ENCODE measurements at regions not wholly inside any gene's neighbourhood (a gene's known extent, or its start where the extent isn't known, plus 50 kb on each side); places are given as distances from the start of the nearest gene placed in this dataset.

GRCh38 chr2:239789711-239790110, 235.4 kb downstream of the NDUFA10 start:
- no peak overlapping the region for H3K4me3 ChIP-seq
- H3K27me3 Mint-ChIP-seq (ENCODE audit: insufficient read depth, low read depth), result peaks cover 18% of the 10 kb centered on the region
- H3K4me1 ChIP-seq, result no peaks in the 10 kb centered on the region
- no peak for DNase-seq (ENCODE audit: low spot score)
- peak overlapping the region; percentile 14 for H3K27ac Mint-ChIP-seq
- H3K79me2 ChIP-seq (ENCODE audit: low read depth), result no peaks in the 10 kb centered on the region
- no peaks in the 10 kb centered on the region for H3F3A ChIP-seq (ENCODE audit: low read depth)
- H3K9me3 ChIP-seq (ENCODE audit: low read depth), result no peaks in the 10 kb centered on the region
- H4K20me1 ChIP-seq (ENCODE audit: low read depth), result no peaks in the 10 kb centered on the region
- TF ChIP-seq EZH2phosphoT487 (IDR thresholded peaks at IDR 0.05) (no peak), CTCF (IDR thresholded peaks at IDR 0.05) (no peak), EZH2 (IDR thresholded peaks at IDR 0.05) (no peak)
- no peaks in the 10 kb centered on the region for H3K36me3 Mint-ChIP-seq
- no peak overlapping the region for H3K4me2 ChIP-seq
- H3K9ac ChIP-seq, result no peak overlapping the region
- H3K4me3 Mint-ChIP-seq, result no peak overlapping the region
- no peak overlapping the region for H3K27ac ChIP-seq
- no peaks in the 10 kb centered on the region for H3K36me3 ChIP-seq
- peaks cover 55% of the 10 kb centered on the region for H3K27me3 ChIP-seq
- peaks cover 18% of the 10 kb centered on the region for H3K4me1 Mint-ChIP-seq
- H2AFZ ChIP-seq (replicated peaks), result no peak overlapping the region
- peaks cover 16% of the 10 kb centered on the region for H3K9me3 Mint-ChIP-seq

- Histone ChIP-seq H2AFZ (replicated peaks) (no peak overlapping the region), H4K20me1 (ENCODE audit: low read depth) (no peaks in the 10 kb centered on the region), H3K9me3 (ENCODE audit: low read depth) (no peaks in the 10 kb centered on the region), H3F3A (ENCODE audit: low read depth) (no peaks in the 10 kb centered on the region), H3K27me3 (peaks cover 60% of the 10 kb centered on the region), H3K79me2 (ENCODE audit: low read depth) (no peaks in the 10 kb centered on the region), H3K9ac (no peak overlapping the region), H3K4me2 (no peak overlapping the region), H3K4me3 (no peak overlapping the region), H3K27ac (no peak overlapping the region), H3K4me1 (peaks cover 4% of the 10 kb centered on the region), H3K36me3 (no peaks in the 10 kb centered on the region)
- TF ChIP-seq EZH2phosphoT487 (IDR thresholded peaks at IDR 0.05) (no peak), CTCF (IDR thresholded peaks at IDR 0.05) (no peak), EZH2 (IDR thresholded peaks at IDR 0.05) (no peak)
- no peak for DNase-seq (ENCODE audit: low spot score)
- Mint-ChIP-seq H3K9me3 (peaks cover 16% of the 10 kb centered on the region), H3K36me3 (no peaks in the 10 kb centered on the region), H3K4me3 (no peak overlapping the region), H3K4me1 (peaks cover 23% of the 10 kb centered on the region), H3K27ac (no peak overlapping the region), H3K27me3 (ENCODE audit: insufficient read depth, low read depth) (peaks cover 18% of the 10 kb centered on the region)
Measured at GRCh38 chr2:239788576-239789098, 236.5 kb downstream of the NDUFA10 start.

- TF ChIP-seq EZH2phosphoT487 (IDR thresholded peaks at IDR 0.05) (no peak), EZH2 (IDR thresholded peaks at IDR 0.05) (no peak), CTCF (IDR thresholded peaks at IDR 0.05) (no peak)
- H3K9ac ChIP-seq, result no peak overlapping the region
- H3K27me3 ChIP-seq, result peaks cover 70% of the 10 kb centered on the region
- Mint-ChIP-seq H3K27me3 (ENCODE audit: insufficient read depth, low read depth) (peaks cover 21% of the 10 kb centered on the region), H3K4me3 (no peak overlapping the region), H3K27ac (no peak overlapping the region), H3K4me1 (peaks cover 25% of the 10 kb centered on the region), H3K36me3 (no peaks in the 10 kb centered on the region), H3K9me3 (peaks cover 16% of the 10 kb centered on the region)
- no peaks in the 10 kb centered on the region for H3K36me3 ChIP-seq
- DNase-seq (ENCODE audit: low spot score), result no peak
- H3K4me3 ChIP-seq, result no peak overlapping the region
- H3K27ac ChIP-seq, result no peak overlapping the region
- peaks cover 4% of the 10 kb centered on the region for H3K4me1 ChIP-seq
- H3K9me3 ChIP-seq (ENCODE audit: low read depth), result peaks cover 9% of the 10 kb centered on the region
- H3F3A ChIP-seq (ENCODE audit: low read depth), result no peaks in the 10 kb centered on the region
- no peak overlapping the region for H2AFZ ChIP-seq (replicated peaks)
- no peaks in the 10 kb centered on the region for H4K20me1 ChIP-seq (ENCODE audit: low read depth)
- H3K79me2 ChIP-seq (ENCODE audit: low read depth), result no peaks in the 10 kb centered on the region
- no peak overlapping the region for H3K4me2 ChIP-seq
Measured at GRCh38 chr2:239787538-239788050, 237.5 kb downstream of the NDUFA10 start.

Measured in neural progenitor cell (in vitro differentiated cells).